ENCODE measurements at regions not wholly inside any gene's neighbourhood (a gene's known extent, or its start where the extent isn't known, plus 50 kb on each side); places are given as distances from the start of the nearest gene placed in this dataset.
"Not testable (repeated sequence)": the region's sequence is repeated elsewhere in the genome, so short reads cannot be mapped to it uniquely, and the experiment has no call there.

- DNase-seq, result no peak
Observed at GRCh38 chr1:29623501-29623900, 387.2 kb downstream of the PTPRU start.

GRCh38 chr1:29621826-29622435 is 385.6 kb downstream of the PTPRU start:
- DNase-seq, result no peak

- no peak for DNase-seq
Observed at GRCh38 chr1:29620631-29621030, 384.3 kb downstream of the PTPRU start.

- DNase-seq, result no peak
Observed at GRCh38 chr1:29607236-29607635, 370.9 kb downstream of the PTPRU start.

- DNase-seq, result not testable (repeated sequence)
Observed at GRCh38 chr1:29604796-29605195, 368.5 kb downstream of the PTPRU start.

- DNase-seq, result no peak
Observed at GRCh38 chr1:29603622-29604021, 367.3 kb downstream of the PTPRU start.

- DNase-seq, result no peak
Observed at GRCh38 chr1:29602203-29602602, 365.9 kb downstream of the PTPRU start.

- DNase-seq, result no peak
Observed at GRCh38 chr1:29601021-29601420, 364.7 kb downstream of the PTPRU start.

GRCh38 chr1:29599826-29600225 is 363.5 kb downstream of the PTPRU start:
- DNase-seq, result no peak

- no peak for DNase-seq
Observed at GRCh38 chr1:29599071-29599470, 362.7 kb downstream of the PTPRU start.

- no peak for DNase-seq
Observed at GRCh38 chr1:29597861-29598260, 361.5 kb downstream of the PTPRU start.

GRCh38 chr1:29593601-29594382 is 357.5 kb downstream of the PTPRU start:
- DNase-seq, result no peak

- DNase-seq, result no peak
Observed at GRCh38 chr1:29592731-29593130, 356.4 kb downstream of the PTPRU start.

- no peak for DNase-seq
Observed at GRCh38 chr1:29592261-29592615, 355.9 kb downstream of the PTPRU start.

- DNase-seq, result no peak
Observed at GRCh38 chr1:29591601-29592260, 355.4 kb downstream of the PTPRU start.

- DNase-seq, result no peak
Observed at GRCh38 chr1:29590583-29591565, 354.6 kb downstream of the PTPRU start.

GRCh38 chr1:29589716-29590115 is 353.4 kb downstream of the PTPRU start:
- not testable (repeated sequence) for DNase-seq

GRCh38 chr1:29586991-29587745 is 350.8 kb downstream of the PTPRU start:
- DNase-seq, result no peak

GRCh38 chr1:29586215-29586614 is 349.9 kb downstream of the PTPRU start:
- DNase-seq, result no peak

GRCh38 chr1:29585656-29586055 is 349.3 kb downstream of the PTPRU start:
- no peak for DNase-seq

GRCh38 chr1:29585201-29585600 is 348.9 kb downstream of the PTPRU start:
- no peak for DNase-seq

GRCh38 chr1:29584776-29585175 is 348.5 kb downstream of the PTPRU start:
- no peak for DNase-seq

All from CD4-positive, alpha-beta T cell treated with Interleukin-12 subunit alpha and Interleukin-12 subunit beta, for 1 hour (primary cell).